Germinal center (tissue), 1 donor: ENCODE measurements at regions not wholly inside any gene's neighbourhood (a gene's known extent, or its start where the extent isn't known, plus 50 kb on each side); places are given as distances from the start of the nearest gene placed in this dataset.
"Not testable (repeated sequence)": the region's sequence is repeated elsewhere in the genome, so short reads cannot be mapped to it uniquely, and the experiment has no call there.

Experiments
- DNase-seq: peaks from one replicate; pipeline ENCODE4 v3.0.0; 2012; ENCODE audit warnings: mixed read lengths, low spot score

- DNase-seq = no peak
These were observed 239.6 kb upstream of the TUSC1 start for GRCh38 chr9:25917731-25918362.

GRCh38 chr9:25913806-25914205 lies 235.6 kb upstream of the TUSC1 start:
- DNase-seq = no peak

- no peak for DNase-seq
These were observed 226.5 kb upstream of the TUSC1 start for GRCh38 chr9:25904701-25905100.

GRCh38 chr9:25891527-25891926 lies 213.3 kb upstream of the TUSC1 start:
- no peak for DNase-seq

- no peak for DNase-seq
These were observed 211.4 kb upstream of the TUSC1 start for GRCh38 chr9:25889661-25890060.

- no peak for DNase-seq
These were observed 198.0 kb upstream of the TUSC1 start for GRCh38 chr9:25876248-25876647.

- DNase-seq = no peak
These were observed 186.3 kb upstream of the TUSC1 start for GRCh38 chr9:25864509-25864908.

GRCh38 chr9:25861421-25861820 lies 183.2 kb upstream of the TUSC1 start:
- DNase-seq = no peak

- DNase-seq = no peak
These were observed 178.9 kb upstream of the TUSC1 start for GRCh38 chr9:25857147-25857546.

- no peak for DNase-seq
These were observed 172.6 kb upstream of the TUSC1 start for GRCh38 chr9:25850803-25851202.

- DNase-seq = no peak
These were observed 167.6 kb upstream of the TUSC1 start for GRCh38 chr9:25845867-25846266.

- DNase-seq = no peak
These were observed 152.1 kb upstream of the TUSC1 start for GRCh38 chr9:25830381-25830780.

- DNase-seq = no peak
These were observed 149.4 kb upstream of the TUSC1 start for GRCh38 chr9:25827626-25828025.

- no peak for DNase-seq
These were observed 138.2 kb upstream of the TUSC1 start for GRCh38 chr9:25816439-25816838.

GRCh38 chr9:25814023-25814422 lies 135.8 kb upstream of the TUSC1 start:
- DNase-seq = no peak

- no peak for DNase-seq
These were observed 135.2 kb upstream of the TUSC1 start for GRCh38 chr9:25813478-25813877.

GRCh38 chr9:25808554-25808953 lies 130.3 kb upstream of the TUSC1 start:
- DNase-seq = no peak

- DNase-seq = no peak
These were observed 126.6 kb upstream of the TUSC1 start for GRCh38 chr9:25804856-25805255.

GRCh38 chr9:25801989-25802388 lies 123.7 kb upstream of the TUSC1 start:
- not testable (repeated sequence) for DNase-seq

- DNase-seq = no peak
These were observed 95.6 kb upstream of the TUSC1 start for GRCh38 chr9:25773805-25774204.

- DNase-seq = no peak
These were observed 77.7 kb upstream of the TUSC1 start for GRCh38 chr9:25755951-25756350.

GRCh38 chr9:25752398-25752797 lies 74.2 kb upstream of the TUSC1 start:
- no peak for DNase-seq

GRCh38 chr9:25742256-25742655 lies 64.0 kb upstream of the TUSC1 start:
- DNase-seq = no peak

GRCh38 chr9:25733336-25733982 lies 55.2 kb upstream of the TUSC1 start:
- DNase-seq = no peak
